ENCODE measurements at regions not wholly inside any gene's neighbourhood (a gene's known extent, or its start where the extent isn't known, plus 50 kb on each side); places are given as distances from the start of the nearest gene placed in this dataset.

DNA sequence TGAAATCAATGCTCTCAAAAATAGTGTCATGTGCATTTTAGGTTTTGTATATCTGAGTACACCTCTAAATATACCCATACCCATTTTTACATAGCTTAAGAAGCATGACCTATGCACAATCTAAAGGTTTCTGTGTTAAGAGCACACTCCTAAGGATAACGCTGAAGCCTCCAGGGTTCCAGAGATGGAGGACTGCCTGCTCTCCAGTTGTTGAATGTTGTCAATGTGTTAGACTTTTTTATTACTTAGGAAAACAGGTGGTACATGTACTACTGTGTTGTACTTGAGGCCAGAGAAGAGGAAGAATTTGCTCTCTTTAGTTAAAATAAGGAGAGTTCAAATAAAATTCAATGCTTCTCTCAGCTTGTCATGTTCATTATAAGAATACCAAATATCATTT, 141.2 kb downstream of the EMB start:
- TF ChIP-seq, protein P1, sequence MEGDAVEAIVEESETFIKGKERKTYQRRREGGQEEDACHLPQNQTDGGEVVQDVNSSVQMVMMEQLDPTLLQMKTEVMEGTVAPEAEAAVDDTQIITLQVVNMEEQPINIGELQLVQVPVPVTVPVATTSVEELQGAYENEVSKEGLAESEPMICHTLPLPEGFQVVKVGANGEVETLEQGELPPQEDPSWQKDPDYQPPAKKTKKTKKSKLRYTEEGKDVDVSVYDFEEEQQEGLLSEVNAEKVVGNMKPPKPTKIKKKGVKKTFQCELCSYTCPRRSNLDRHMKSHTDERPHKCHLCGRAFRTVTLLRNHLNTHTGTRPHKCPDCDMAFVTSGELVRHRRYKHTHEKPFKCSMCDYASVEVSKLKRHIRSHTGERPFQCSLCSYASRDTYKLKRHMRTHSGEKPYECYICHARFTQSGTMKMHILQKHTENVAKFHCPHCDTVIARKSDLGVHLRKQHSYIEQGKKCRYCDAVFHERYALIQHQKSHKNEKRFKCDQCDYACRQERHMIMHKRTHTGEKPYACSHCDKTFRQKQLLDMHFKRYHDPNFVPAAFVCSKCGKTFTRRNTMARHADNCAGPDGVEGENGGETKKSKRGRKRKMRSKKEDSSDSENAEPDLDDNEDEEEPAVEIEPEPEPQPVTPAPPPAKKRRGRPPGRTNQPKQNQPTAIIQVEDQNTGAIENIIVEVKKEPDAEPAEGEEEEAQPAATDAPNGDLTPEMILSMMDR (IDR thresholded peaks at IDR 0.05), result no peak
- no peak for TF ChIP-seq POLR2A (IDR thresholded peaks at IDR 0.05)
